ENCODE measurements at regions not wholly inside any gene's neighbourhood (a gene's known extent, or its start where the extent isn't known, plus 50 kb on each side); places are given as distances from the start of the nearest gene placed in this dataset.

GRCh38 chr3:24853685-24854490 is 359.2 kb upstream of the THRB start (continued):
- TF ChIP-seq IKZF3 (tag by site-specific recombination; IDR thresholded peaks at IDR 0.05) (0 out of 2 replicates have a peak, but pooled peaks have one; percentile 20), KLF10 (tag by site-specific recombination; IDR thresholded peaks at IDR 0.05) (no peak), MZF1 (tag by site-specific recombination; IDR thresholded peaks at IDR 0.05; ENCODE audit: borderline replicate concordance) (peak; percentile 99), SCRT2 (tag by site-specific recombination; IDR thresholded peaks at IDR 0.05) (no peak), ZNF433 (tag by site-specific recombination; IDR thresholded peaks at IDR 0.05; ENCODE audit: low read depth) (no peak), ZSCAN18 (tag by site-specific recombination; IDR thresholded peaks at IDR 0.05) (no peak), GLIS2 (tag by site-specific recombination; IDR thresholded peaks at IDR 0.05) (no peak), BCL6B (tag by site-specific recombination; IDR thresholded peaks at IDR 0.05) (peak; percentile 96), ZSCAN30 (tag by site-specific recombination; IDR thresholded peaks at IDR 0.05) (no peak), ZBTB49 (tag by site-specific recombination; IDR thresholded peaks at IDR 0.05; ENCODE audit: low read depth) (no peak), ZBTB11 (tag by site-specific recombination; conservative IDR thresholded peaks at IDR 0.05; ENCODE audit: low read depth) (no peak), ZBTB26 (tag by site-specific recombination; optimal IDR thresholded peaks at IDR 0.05) (no peak), ZNF140 (tag by site-specific recombination; IDR thresholded peaks at IDR 0.05) (no peak), ZNF600 (tag by site-specific recombination; IDR thresholded peaks at IDR 0.05) (peak; percentile 65), KLF8 (tag by site-specific recombination; IDR thresholded peaks at IDR 0.05) (no peak), SETDB1 (IDR thresholded peaks at IDR 0.05; ENCODE audit: insufficient read length, low read length) (no peak), ZNF148 (tag by site-specific recombination; IDR thresholded peaks at IDR 0.05; ENCODE audit: borderline replicate concordance) (no peak), AEBP2 (tag by site-specific recombination; IDR thresholded peaks at IDR 0.05; ENCODE audit: borderline replicate concordance) (no peak), ZNF510 (tag by site-specific recombination; IDR thresholded peaks at IDR 0.05; ENCODE audit: insufficient replicate concordance) (no peak), ZNF776 (tag by site-specific recombination; IDR thresholded peaks at IDR 0.05; ENCODE audit: borderline replicate concordance) (no peak), ZNF394 (tag by site-specific recombination; IDR thresholded peaks at IDR 0.05; ENCODE audit: borderline replicate concordance) (no peak), ZNF571 (tag by site-specific recombination; IDR thresholded peaks at IDR 0.05) (no peak), ZNF221 (tag by site-specific recombination; IDR thresholded peaks at IDR 0.05; ENCODE audit: borderline replicate concordance) (no peak), WT1 (tag by site-specific recombination; IDR thresholded peaks at IDR 0.05) (no peak)

All from HEK293 (cell line).